ENCODE measurements at regions not wholly inside any gene's neighbourhood (a gene's known extent, or its start where the extent isn't known, plus 50 kb on each side); places are given as distances from the start of the nearest gene placed in this dataset.
A peak's percentile ranks its signal among the peaks of the same experiment; 100 is the strongest.

GRCh38 chr5:114305402-114306207 lies 56.3 kb upstream of the KCNN2 start:
- peak; percentile 16 to 64 (median 42) for TF ChIP-seq CTCF (IDR thresholded peaks at IDR 0.05)
- no peak for TF ChIP-seq POLR2A (IDR thresholded peaks at IDR 0.05)
